ENCODE measurements at regions not wholly inside any gene's neighbourhood (a gene's known extent, or its start where the extent isn't known, plus 50 kb on each side); places are given as distances from the start of the nearest gene placed in this dataset.
"Not testable (repeated sequence)": the region's sequence is repeated elsewhere in the genome, so short reads cannot be mapped to it uniquely, and the experiment has no call there.

DNA sequence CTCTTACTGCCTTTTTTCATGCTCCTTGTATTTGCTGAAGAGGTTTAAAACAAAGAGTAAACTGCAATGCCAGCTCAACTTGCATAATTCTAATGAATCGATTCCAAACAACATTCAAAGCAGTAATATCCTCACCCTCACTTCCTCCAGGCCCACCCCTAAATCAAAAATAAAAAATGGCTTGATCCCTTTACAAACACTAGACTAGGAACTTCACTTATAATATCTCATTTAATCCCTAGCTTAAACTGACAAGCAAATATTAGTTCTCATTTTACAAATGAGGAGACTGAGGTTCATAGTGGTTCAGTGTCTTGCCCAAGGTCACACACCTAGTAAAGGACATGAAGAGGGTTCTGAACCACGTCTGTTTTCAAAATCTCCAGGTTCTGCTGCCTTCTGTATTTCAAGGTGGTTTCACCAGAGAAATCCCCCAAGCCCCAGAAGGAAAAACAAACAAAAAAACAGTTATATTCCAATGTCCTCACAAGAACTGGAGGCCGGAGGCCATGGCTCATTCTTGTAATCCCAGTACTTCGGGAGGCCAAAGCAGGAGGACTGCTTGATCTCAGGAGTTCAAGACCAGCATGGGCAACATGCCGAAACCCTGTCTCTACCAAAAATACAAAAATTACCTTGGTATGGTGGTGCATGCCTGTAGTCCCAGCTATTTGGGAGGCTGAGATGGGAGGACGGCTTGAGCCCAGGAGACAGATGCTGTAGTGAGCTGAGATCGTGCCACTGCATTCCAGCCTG lies 80.3 kb upstream of the GRIN2A start:
- 84 to 88% (median 86%) methylated on average over 7 of the region's 7 CpGs for WGBS, 5 donors
- intact Hi-C loops (cut with DNase I; ENCODE audit: low total_unique reads), result no loop called here

DNA sequence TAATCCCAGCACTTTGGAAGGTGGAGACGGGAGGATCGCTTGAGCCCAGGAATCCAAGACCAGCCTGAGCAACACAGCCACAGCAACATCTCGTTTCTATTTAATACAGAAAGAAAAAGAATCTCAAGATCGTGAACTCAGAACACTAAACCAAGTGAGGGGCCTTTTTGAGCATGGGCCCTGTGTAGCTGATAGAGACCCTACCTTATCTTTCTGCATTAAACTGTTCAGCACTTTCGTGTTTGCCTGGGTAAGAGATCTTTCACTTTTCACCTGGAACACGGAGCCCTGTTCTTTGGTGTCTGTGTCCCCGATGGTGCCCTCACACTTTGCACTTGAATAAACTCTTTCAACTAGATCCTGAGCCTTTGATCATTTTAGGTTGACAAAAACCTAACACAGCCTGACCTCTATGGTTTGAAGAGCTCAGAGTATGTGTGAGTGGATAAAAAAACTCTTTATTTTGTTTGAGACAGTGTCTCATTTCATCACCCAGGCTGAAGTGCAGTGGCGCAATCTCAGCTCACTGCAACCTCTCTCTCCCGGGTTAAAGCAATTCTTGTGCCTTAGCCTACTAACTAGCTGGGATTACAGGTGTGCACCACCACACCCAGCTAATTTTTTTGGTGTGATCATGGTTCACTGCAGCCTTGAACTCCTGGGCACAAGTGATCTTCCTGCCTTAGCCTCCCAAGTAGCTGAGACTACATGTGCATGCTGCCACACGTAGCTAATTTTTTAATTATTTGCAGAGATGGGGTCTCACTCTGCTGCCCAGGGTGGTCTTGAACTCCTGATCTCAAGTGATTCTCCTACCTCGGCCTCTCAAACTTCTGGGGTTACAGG lies 83.8 kb upstream of the GRIN2A start:
- Histone ChIP-seq H3K4me3 (no peak overlapping the region), H3K36me3 (no peaks in the 10 kb centered on the region), H3K4me1 (no peaks in the 10 kb centered on the region), H3K27ac (no peak overlapping the region), H3K9me3 (no peaks in the 10 kb centered on the region), H3K27me3 (peaks cover 0 to 3% (median 0%) of the 10 kb centered on the region in 3 donors)
- TF ChIP-seq POLR2AphosphoS5 (IDR thresholded peaks at IDR 0.05), result no peak
- TF ChIP-seq CTCF (IDR thresholded peaks at IDR 0.05), result no peak
- no peak for TF ChIP-seq POLR2A (IDR thresholded peaks at IDR 0.05)
- no peak for TF ChIP-seq EP300 (IDR thresholded peaks at IDR 0.05)
- no peak for DNase-seq
- WGBS, 5 donors, result 44 to 60% (median 54%) methylated on average over 11 of the region's 11 CpGs
- intact Hi-C loops (cut with DNase I; ENCODE audit: low total_unique reads), result no loop called here

More for the DNA sequence above, 80.3 kb upstream of the GRIN2A start:
- Histone ChIP-seq H3K9me3 (no peaks in the 10 kb centered on the region), H3K27ac (no peak overlapping the region), H3K36me3 (no peaks in the 10 kb centered on the region), H3K27me3 (peaks cover 0 to 3% (median 0%) of the 10 kb centered on the region in 3 donors), H3K4me1 (no peaks in the 10 kb centered on the region), H3K4me3 (no peak overlapping the region)
- no peak for DNase-seq
- TF ChIP-seq POLR2AphosphoS5 (IDR thresholded peaks at IDR 0.05) (no peak), EP300 (IDR thresholded peaks at IDR 0.05) (no peak), POLR2A (IDR thresholded peaks at IDR 0.05) (no peak), CTCF (IDR thresholded peaks at IDR 0.05) (no peak)

DNA sequence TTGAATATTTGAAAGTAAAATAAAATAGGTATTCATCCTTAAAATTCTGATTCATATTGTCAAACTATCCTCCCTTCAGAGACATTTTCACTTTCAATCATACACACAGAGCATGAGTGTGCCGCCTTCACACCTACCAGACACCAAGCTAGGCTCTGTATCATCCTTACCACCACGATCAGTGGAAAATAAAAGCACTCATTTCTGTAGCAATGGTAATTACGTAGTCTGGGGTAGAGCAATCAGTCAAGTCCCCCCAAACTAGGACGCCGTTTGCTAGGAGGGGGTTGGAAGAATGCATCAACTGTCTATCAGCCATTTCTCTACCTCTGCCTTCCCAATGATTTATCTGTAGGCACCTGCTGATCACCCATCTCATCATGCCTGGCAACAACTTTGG lies 84.6 kb upstream of the GRIN2A start:
- intact Hi-C loops (cut with DNase I; ENCODE audit: low total_unique reads), result no loop called here
- no peak for DNase-seq
- 61 to 83% (median 79%) methylated on average over 5 of the region's 5 CpGs for WGBS, 5 donors
- no peaks in the 10 kb centered on the region for H3K4me1 ChIP-seq
- H3K27ac ChIP-seq, result no peak overlapping the region
- peaks cover 0 to 3% (median 0%) of the 10 kb centered on the region in 3 donors for H3K27me3 ChIP-seq
- no peak overlapping the region for H3K4me3 ChIP-seq
- peaks cover 0 to 7% (median 0%) of the 10 kb centered on the region in 4 donors for H3K9me3 ChIP-seq
- TF ChIP-seq CTCF (IDR thresholded peaks at IDR 0.05), result no peak
- TF ChIP-seq POLR2A (IDR thresholded peaks at IDR 0.05), result no peak
- TF ChIP-seq POLR2AphosphoS5 (IDR thresholded peaks at IDR 0.05), result no peak
- no peak for TF ChIP-seq EP300 (IDR thresholded peaks at IDR 0.05)
- H3K36me3 ChIP-seq, result no peaks in the 10 kb centered on the region

- Histone ChIP-seq H3K27me3 (peaks cover 0 to 3% (median 0%) of the 10 kb centered on the region in 3 donors), H3K27ac (no peak overlapping the region), H3K4me1 (no peaks in the 10 kb centered on the region), H3K4me3 (no peak overlapping the region), H3K36me3 (no peaks in the 10 kb centered on the region), H3K9me3 (peaks cover 0 to 12% (median 0%) of the 10 kb centered on the region in 4 donors)
- 80 to 92% (median 87%) methylated on average over 1 of the region's 1 CpG for WGBS, 5 donors
- intact Hi-C loops (cut with DNase I; ENCODE audit: low total_unique reads), result no loop called here
- no peak for TF ChIP-seq POLR2A (IDR thresholded peaks at IDR 0.05)
- TF ChIP-seq EP300 (IDR thresholded peaks at IDR 0.05), result no peak
- TF ChIP-seq CTCF (IDR thresholded peaks at IDR 0.05), result no peak
- no peak for TF ChIP-seq POLR2AphosphoS5 (IDR thresholded peaks at IDR 0.05)
- no peak for DNase-seq
These were observed 87.4 kb upstream of the GRIN2A start for GRCh38 chr16:10269632-10270031.

- H3K36me3 ChIP-seq; H3K27me3 ChIP-seq; H3K27ac ChIP-seq; H3K4me3 ChIP-seq; intact Hi-C loops (cut with DNase I; ENCODE audit: low total_unique reads); DNase-seq; H3K4me1 ChIP-seq: not testable (repeated sequence)
- WGBS, 5 donors, result 74 to 94% (median 89%) methylated on average over 6 of the region's 6 CpGs
- peaks cover 0 to 13% (median 0%) of the 10 kb centered on the region in 4 donors for H3K9me3 ChIP-seq
These were observed 90.1 kb upstream of the GRIN2A start for GRCh38 chr16:10272250-10272854.

GRCh38 chr16:10275214-10275996 lies 93.2 kb upstream of the GRIN2A start:
- H3K4me3 ChIP-seq; H3K27me3 ChIP-seq; intact Hi-C loops (cut with DNase I; ENCODE audit: low total_unique reads); H3K36me3 ChIP-seq; DNase-seq; H3K27ac ChIP-seq; H3K4me1 ChIP-seq: not testable (repeated sequence)
- 89 to 92% (median 91%) methylated on average over 13 of the region's 13 CpGs for WGBS, 5 donors
- H3K9me3 ChIP-seq, result peaks cover 0 to 26% (median 0%) of the 10 kb centered on the region in 4 donors

Measured in stomach (tissue), 8 donors.